HG03135 (cell line): ENCODE measurements at regions not wholly inside any gene's neighbourhood (a gene's known extent, or its start where the extent isn't known, plus 50 kb on each side); places are given as distances from the start of the nearest gene placed in this dataset.
A peak's percentile ranks its signal among the peaks of the same experiment; 100 is the strongest.

Source experiments
- ATAC-seq: cut with Tn5 transposase; IDR thresholded peaks from one replicate; pipeline ENCODE4 v1.9.1; 2021; ENCODE audit warnings: mild to moderate bottlenecking, moderate library complexity; ENCODE audit not compliant: unreplicated experiment

- no peak for ATAC-seq
Observed at GRCh38 chr5:126351153-126351552, 72.1 kb upstream of the GRAMD2B start.

GRCh38 chr5:126354012-126354857 lies 69.0 kb upstream of the GRAMD2B start:
- no peak for ATAC-seq

- no peak for ATAC-seq
Observed at GRCh38 chr5:126354858-126355731, 68.1 kb upstream of the GRAMD2B start.

GRCh38 chr5:126355940-126356339 lies 67.3 kb upstream of the GRAMD2B start:
- no peak for ATAC-seq

GRCh38 chr5:126357585-126358342 lies 65.4 kb upstream of the GRAMD2B start:
- no peak for ATAC-seq

- ATAC-seq, result peak; percentile 93
Observed at GRCh38 chr5:126358525-126358924, 64.7 kb upstream of the GRAMD2B start.

GRCh38 chr5:126359884-126360283 lies 63.3 kb upstream of the GRAMD2B start:
- no peak for ATAC-seq

- ATAC-seq, result no peak
Observed at GRCh38 chr5:126360467-126360866, 62.7 kb upstream of the GRAMD2B start.

- no peak for ATAC-seq
Observed at GRCh38 chr5:126363658-126364057, 59.6 kb upstream of the GRAMD2B start.

GRCh38 chr5:126364206-126364902 lies 58.9 kb upstream of the GRAMD2B start:
- ATAC-seq, result no peak

- ATAC-seq, result no peak
Observed at GRCh38 chr5:126365446-126366198, 57.6 kb upstream of the GRAMD2B start.

- no peak for ATAC-seq
Observed at GRCh38 chr5:126366199-126366560, 57.0 kb upstream of the GRAMD2B start.

- ATAC-seq, result no peak
Observed at GRCh38 chr5:126368239-126368812, 54.9 kb upstream of the GRAMD2B start.

GRCh38 chr5:126369083-126369482 lies 54.1 kb upstream of the GRAMD2B start:
- ATAC-seq, result no peak

GRCh38 chr5:126369995-126370731 lies 53.0 kb upstream of the GRAMD2B start:
- ATAC-seq, result no peak

- no peak for ATAC-seq
Observed at GRCh38 chr5:126370796-126371718, 52.2 kb upstream of the GRAMD2B start.

GRCh38 chr5:126373375-126374108 lies 49.7 kb upstream of the GRAMD2B start:
- no peak for ATAC-seq
